GM23338 (cell line): ENCODE measurements at regions not wholly inside any gene's neighbourhood (a gene's known extent, or its start where the extent isn't known, plus 50 kb on each side); places are given as distances from the start of the nearest gene placed in this dataset.

ENCODE experiments used
- ATAC-seq: fragments of 200-7000 bp; cut with Tn5 transposase; 3 replicates; pipeline ENCODE4 v1.9.1; 2020
- DNase-seq: peaks from one replicate; pipeline ENCODE4 v3.0.0-alpha.2; 2015; ENCODE audit warnings: low spot score
- H2AFZ ChIP-seq: fragments of 200-600 bp; sonication (generic); 2 replicates; pipeline ENCODE4 v1.8.0; 2016; ENCODE audit warnings: antibody characterized with exemption, mild to moderate bottlenecking, moderate library complexity
- H3F3A ChIP-seq: fragments of 200-600 bp; sonication (generic); replicated peaks from 2 replicates; pipeline ENCODE4 v1.8.0; 2017; ENCODE audit warnings: antibody characterized with exemption, mixed run types, low read depth
- H3K27ac ChIP-seq: fragments of 200-600 bp; sonication (generic); 2 replicates; pipeline ENCODE4 v1.6.1; 2016; ENCODE audit warnings: low read depth
- H3K27me3 ChIP-seq: fragments of 200-600 bp; sonication (generic); 2 replicates; pipeline ENCODE4 v1.8.0; 2016; ENCODE audit warnings: mild to moderate bottlenecking, mixed run types, moderate library complexity; ENCODE audit not compliant: insufficient read depth
- H3K36me3 ChIP-seq: fragments of 200-600 bp; sonication (generic); 2 replicates; pipeline ENCODE4 v1.8.0; 2016; ENCODE audit warnings: mild to moderate bottlenecking; ENCODE audit not compliant: insufficient read depth
- H3K4me1 ChIP-seq: fragments of 200-600 bp; sonication (generic); 2 replicates; pipeline ENCODE4 v1.8.0; 2016; ENCODE audit warnings: mild to moderate bottlenecking, moderate library complexity; ENCODE audit not compliant: insufficient read depth
- H3K4me2 ChIP-seq: fragments of 200-600 bp; sonication (generic); 2 replicates; pipeline ENCODE4 v1.7.1; 2017; ENCODE audit warnings: mixed run types
- H3K4me3 ChIP-seq: fragments of 200-600 bp; sonication (generic); 2 replicates; pipeline ENCODE4 v1.6.1; 2016; ENCODE audit warnings: mixed run types
- H3K79me2 ChIP-seq: fragments of 200-600 bp; sonication (generic); replicated peaks from 2 replicates; pipeline ENCODE4 v1.8.0; 2017; ENCODE audit warnings: mild to moderate bottlenecking; ENCODE audit not compliant: insufficient read depth
- H3K9me2 ChIP-seq: fragments of 200-600 bp; sonication (generic); 2 replicates; pipeline ENCODE4 v1.8.0; 2017; ENCODE audit not compliant: insufficient read depth
- H4K20me1 ChIP-seq: fragments of 200-600 bp; sonication (generic); replicated peaks from 2 replicates; pipeline ENCODE4 v1.8.0; 2017; ENCODE audit warnings: mild to moderate bottlenecking; ENCODE audit not compliant: insufficient read depth
- H3K27ac Mint-ChIP-seq: 2 replicates; pipeline ENCODE4 v1.8.0; 2020; ENCODE audit warnings: inconsistent platforms, mild to moderate bottlenecking, moderate library complexity, mixed read lengths
- H3K27me3 Mint-ChIP-seq: 3 replicates; pipeline ENCODE4 v1.8.0; 2022; ENCODE audit warnings: low read depth, mild to moderate bottlenecking, moderate library complexity, mixed read lengths, inconsistent platforms; ENCODE audit not compliant: insufficient read depth, poor library complexity
- H3K36me3 Mint-ChIP-seq: 3 replicates; pipeline ENCODE4 v1.8.0; 2021; ENCODE audit warnings: low read depth, mild to moderate bottlenecking, inconsistent platforms, moderate library complexity, mixed read lengths
- H3K4me1 Mint-ChIP-seq: 3 replicates; pipeline ENCODE4 v1.8.0; 2020; ENCODE audit warnings: mild to moderate bottlenecking, inconsistent platforms, mixed read lengths
- H3K4me3 Mint-ChIP-seq: 3 replicates; pipeline ENCODE4 v1.8.0; 2021; ENCODE audit warnings: moderate library complexity, mild to moderate bottlenecking, inconsistent platforms, mixed read lengths
- H3K9me3 Mint-ChIP-seq: 3 replicates; pipeline ENCODE4 v1.8.0; 2020; ENCODE audit warnings: moderate library complexity, mild to moderate bottlenecking, inconsistent platforms, mixed read lengths
- CREB1 ChIP-seq: fragments of 250-450 bp; sonication (Bioruptor Pico); IDR thresholded peaks from 2 replicates; pipeline ENCODE4 v1.5.0; 2020; ENCODE audit warnings: low read depth, mild to moderate bottlenecking, moderate library complexity
- CTCF ChIP-seq, 2 experiments: fragments of 200-600 bp in 1 of 2; sonication (generic) in 1 of 2; conservative IDR thresholded peaks; 2 replicates each; pipeline versions ENCODE4 v1.5.1 to v1.6.1; 2016 to 2017; ENCODE audit warnings: antibody characterized with exemption in 2 of 2, low read depth in 2 of 2, mild to moderate bottlenecking in 2 of 2, moderate library complexity in 1 of 2
- ETS1 ChIP-seq: IDR thresholded peaks from 2 replicates; pipeline ENCODE4 v1.6.1; 2016; ENCODE audit warnings: antibody characterized with exemption
- EZH2 ChIP-seq: fragments of 200-600 bp; sonication (generic); IDR thresholded peaks from one replicate; pipeline ENCODE4 v1.8.0; 2017; ENCODE audit warnings: antibody characterized with exemption, mild to moderate bottlenecking, low read depth; ENCODE audit not compliant: unreplicated experiment
- EZH2phosphoT487 ChIP-seq: fragments of 200-600 bp; sonication (generic); IDR thresholded peaks from one replicate; pipeline ENCODE4 v1.8.1; 2018; ENCODE audit warnings: antibody characterized with exemption; ENCODE audit not compliant: unreplicated experiment
- JUNB ChIP-seq: IDR thresholded peaks from one replicate; pipeline ENCODE4 v1.6.1; 2016; ENCODE audit warnings: antibody characterized with exemption; ENCODE audit not compliant: unreplicated experiment
- NANOG ChIP-seq: IDR thresholded peaks from 2 replicates; pipeline ENCODE4 v1.6.1; 2016; ENCODE audit warnings: antibody characterized with exemption, borderline replicate concordance
- POLR2AphosphoS5 ChIP-seq: IDR thresholded peaks from 2 replicates; pipeline ENCODE4 v1.6.1; 2016; ENCODE audit warnings: antibody characterized with exemption, low read depth
- REST ChIP-seq: IDR thresholded peaks from one replicate; pipeline ENCODE4 v1.6.1; 2018; ENCODE audit warnings: antibody characterized with exemption; ENCODE audit not compliant: unreplicated experiment
- STAT1 ChIP-seq: IDR thresholded peaks from one replicate; pipeline ENCODE4 v1.6.1; 2016; ENCODE audit warnings: antibody characterized with exemption; ENCODE audit not compliant: unreplicated experiment
- ZNF114 ChIP-seq: fragments of 250-450 bp; sonication (Bioruptor Pico); IDR thresholded peaks from 2 replicates; pipeline ENCODE4 v1.5.0; 2020; ENCODE audit warnings: mild to moderate bottlenecking, moderate library complexity
- ZNF331 ChIP-seq: fragments of 250-450 bp; sonication (Bioruptor Pico); IDR thresholded peaks from 2 replicates; pipeline ENCODE4 v1.5.0; 2020; ENCODE audit warnings: low read depth, mild to moderate bottlenecking, moderate library complexity
- ZNF462 ChIP-seq: fragments of 250-450 bp; sonication (Bioruptor Pico); IDR thresholded peaks from 2 replicates; pipeline ENCODE4 v1.5.0; 2020; ENCODE audit warnings: mild to moderate bottlenecking, moderate library complexity

- no peak for DNase-seq
Observed at GRCh38 chr11:112871909-112872500, 89.2 kb upstream of the NCAM1 start.

More at GRCh38 chr11:112871909-112872500, 89.2 kb upstream of the NCAM1 start:
- TF ChIP-seq CREB1, result no peak
- no peak for TF ChIP-seq JUNB
- TF ChIP-seq STAT1, result no peak
- TF ChIP-seq REST, result no peak
- TF ChIP-seq ZNF114 (CRISPR knock-in tag), result no peak
- no peak for TF ChIP-seq EZH2
- TF ChIP-seq POLR2AphosphoS5, result no peak
- no peak for TF ChIP-seq ZNF331 (CRISPR knock-in tag)
- no peak for TF ChIP-seq CTCF (conservative IDR thresholded peaks at IDR 0.05; ENCODE audit: low read depth in 2 of 2)
- TF ChIP-seq EZH2phosphoT487, result no peak
- TF ChIP-seq ZNF462 (CRISPR knock-in tag), result no peak
- no peak for TF ChIP-seq ETS1
- TF ChIP-seq NANOG, result no peak
- H3K36me3 ChIP-seq, result no peaks in the 10 kb centered on the region
- H2AFZ ChIP-seq, result no peak overlapping the region
- peaks cover 2% of the 10 kb centered on the region; the same call in 1 of the 2 replicates for H3K4me1 ChIP-seq
- H3K9me2 ChIP-seq, result no peaks in the 10 kb centered on the region
- no peak overlapping the region for H3K4me2 ChIP-seq
- Mint-ChIP-seq H3K27me3 (peaks cover 3% of the 10 kb centered on the region), H3K9me3 (no peaks in the 10 kb centered on the region), H3K27ac (no peak overlapping the region), H3K4me3 (no peak overlapping the region), H3K36me3 (no peaks in the 10 kb centered on the region), H3K4me1 (no peaks in the 10 kb centered on the region; the same call in 2 of the 3 replicates)
- no peak for ATAC-seq
- no peak overlapping the region for H3K4me3 ChIP-seq
- no peaks in the 10 kb centered on the region for H3F3A ChIP-seq
- no peaks in the 10 kb centered on the region for H3K79me2 ChIP-seq
- no peak overlapping the region for H3K27ac ChIP-seq
- H3K27me3 ChIP-seq, result no peaks in the 10 kb centered on the region
- H4K20me1 ChIP-seq, result no peaks in the 10 kb centered on the region
